ENCODE measurements at regions not wholly inside any gene's neighbourhood (a gene's known extent, or its start where the extent isn't known, plus 50 kb on each side); places are given as distances from the start of the nearest gene placed in this dataset.

- no peak for DNase-seq
Measured at GRCh38 chr13:109669234-109669612, 117.2 kb downstream of the IRS2 start.

- no peak for DNase-seq
Measured at GRCh38 chr13:109668433-109669233, 117.8 kb downstream of the IRS2 start.

- peak; percentile 63 for DNase-seq
Measured at GRCh38 chr13:109667807-109668291, 118.5 kb downstream of the IRS2 start.

GRCh38 chr13:109667056-109667455, 119.3 kb downstream of the IRS2 start:
- DNase-seq: no peak

- no peak for DNase-seq
Measured at GRCh38 chr13:109666656-109667055, 119.7 kb downstream of the IRS2 start.

GRCh38 chr13:109665781-109666249, 120.6 kb downstream of the IRS2 start:
- DNase-seq: no peak

- DNase-seq: no peak
Measured at GRCh38 chr13:109665240-109665639, 121.1 kb downstream of the IRS2 start.

- no peak for DNase-seq
Measured at GRCh38 chr13:109657395-109657794, 129.0 kb downstream of the IRS2 start.

- DNase-seq: no peak
Measured at GRCh38 chr13:109656206-109656605, 130.2 kb downstream of the IRS2 start.

GRCh38 chr13:109655611-109656010, 130.8 kb downstream of the IRS2 start:
- DNase-seq: peak; percentile 11 to 20

- DNase-seq: peak; percentile 53 to 66
Measured at GRCh38 chr13:109655206-109655600, 131.2 kb downstream of the IRS2 start.

- DNase-seq: peak; percentile 98
Measured at GRCh38 chr13:109654341-109655205, 131.8 kb downstream of the IRS2 start.

- DNase-seq: no peak
Measured at GRCh38 chr13:109652531-109652930, 133.9 kb downstream of the IRS2 start.

GRCh38 chr13:109651854-109652253, 134.5 kb downstream of the IRS2 start:
- no peak for DNase-seq

GRCh38 chr13:109651311-109651710, 135.1 kb downstream of the IRS2 start:
- DNase-seq: no peak

GRCh38 chr13:109650861-109651260, 135.5 kb downstream of the IRS2 start:
- DNase-seq: no peak

GRCh38 chr13:109649713-109650112, 136.7 kb downstream of the IRS2 start:
- no peak for DNase-seq

GRCh38 chr13:109647699-109648098, 138.7 kb downstream of the IRS2 start:
- no peak for DNase-seq

- no peak for DNase-seq
Measured at GRCh38 chr13:109647053-109647452, 139.3 kb downstream of the IRS2 start.

- no peak for DNase-seq
Measured at GRCh38 chr13:109646423-109646822, 140.0 kb downstream of the IRS2 start.

GRCh38 chr13:109645831-109646230, 140.6 kb downstream of the IRS2 start:
- no peak for DNase-seq

GRCh38 chr13:109644956-109645355, 141.4 kb downstream of the IRS2 start:
- DNase-seq: no peak

- no peak for DNase-seq
Measured at GRCh38 chr13:109644069-109644750, 142.2 kb downstream of the IRS2 start.
